ENCODE measurements at regions not wholly inside any gene's neighbourhood (a gene's known extent, or its start where the extent isn't known, plus 50 kb on each side); places are given as distances from the start of the nearest gene placed in this dataset.
A peak's percentile ranks its signal among the peaks of the same experiment; 100 is the strongest.

- Histone ChIP-seq H3K27me3 (no peaks in the 10 kb centered on the region), H3K27ac (no peak overlapping the region), H3K9me3 (no peaks in the 10 kb centered on the region), H3K36me3 (no peaks in the 10 kb centered on the region), H3K4me3 (no peak overlapping the region), H3K4me1 (no peaks in the 10 kb centered on the region)
- no peak for TF ChIP-seq CTCF (IDR thresholded peaks at IDR 0.05)
- intact Hi-C loops (cut with DNase I), result no loop called here
- DNase-seq (ENCODE audit: low spot score in 2 of 2), result no peak
Measured at GRCh38 chr4:175884048-175884447, 72.0 kb upstream of the GPM6A start.

GRCh38 chr4:175891231-175891630 lies 79.2 kb upstream of the GPM6A start:
- intact Hi-C loops (cut with DNase I), result no loop called here
- Histone ChIP-seq H3K4me3 (no peak overlapping the region), H3K4me1 (no peaks in the 10 kb centered on the region), H3K36me3 (no peaks in the 10 kb centered on the region), H3K9me3 (no peaks in the 10 kb centered on the region), H3K27ac (no peak overlapping the region), H3K27me3 (no peaks in the 10 kb centered on the region)
- no peak for DNase-seq (ENCODE audit: low spot score in 2 of 2)
- TF ChIP-seq CTCF (IDR thresholded peaks at IDR 0.05), result no peak

- peak in 1 of 3 experiments; percentile 7 for TF ChIP-seq CTCF (IDR thresholded peaks at IDR 0.05)
- DNase-seq (ENCODE audit: low spot score in 2 of 2), result no peak
- Histone ChIP-seq H3K27me3 (no peaks in the 10 kb centered on the region), H3K36me3 (no peaks in the 10 kb centered on the region), H3K9me3 (no peaks in the 10 kb centered on the region), H3K4me3 (no peak overlapping the region), H3K27ac (no peak overlapping the region), H3K4me1 (no peaks in the 10 kb centered on the region)
- intact Hi-C loops (cut with DNase I), result no loop called here
Measured at GRCh38 chr4:175891851-175892250, 79.8 kb upstream of the GPM6A start.

- intact Hi-C loops (cut with DNase I), result no loop called here
- Histone ChIP-seq H3K4me3 (no peak overlapping the region), H3K27ac (no peak overlapping the region), H3K4me1 (no peaks in the 10 kb centered on the region), H3K9me3 (no peaks in the 10 kb centered on the region), H3K27me3 (no peaks in the 10 kb centered on the region), H3K36me3 (no peaks in the 10 kb centered on the region)
- DNase-seq (ENCODE audit: low spot score in 2 of 2), result no peak
- TF ChIP-seq CTCF (IDR thresholded peaks at IDR 0.05), result no peak
Measured at GRCh38 chr4:175905925-175906324, 93.9 kb upstream of the GPM6A start.

- intact Hi-C loops (cut with DNase I), result no loop called here
- Histone ChIP-seq H3K9me3 (no peaks in the 10 kb centered on the region), H3K27me3 (no peaks in the 10 kb centered on the region), H3K36me3 (no peaks in the 10 kb centered on the region), H3K27ac (no peak overlapping the region), H3K4me1 (no peaks in the 10 kb centered on the region), H3K4me3 (no peak overlapping the region)
- DNase-seq (ENCODE audit: low spot score in 2 of 2), result no peak
- no peak for TF ChIP-seq CTCF (IDR thresholded peaks at IDR 0.05)
Measured at GRCh38 chr4:175906384-175906783, 94.3 kb upstream of the GPM6A start.

GRCh38 chr4:175910700-175911099 lies 98.6 kb upstream of the GPM6A start:
- no peak for TF ChIP-seq CTCF (IDR thresholded peaks at IDR 0.05)
- Histone ChIP-seq H3K27me3 (no peaks in the 10 kb centered on the region), H3K27ac (no peak overlapping the region), H3K4me1 (no peaks in the 10 kb centered on the region), H3K9me3 (no peaks in the 10 kb centered on the region), H3K4me3 (no peak overlapping the region), H3K36me3 (no peaks in the 10 kb centered on the region)
- intact Hi-C loops (cut with DNase I), result no loop called here
- no peak for DNase-seq (ENCODE audit: low spot score in 2 of 2)
